ENCODE measurements at regions not wholly inside any gene's neighbourhood (a gene's known extent, or its start where the extent isn't known, plus 50 kb on each side); places are given as distances from the start of the nearest gene placed in this dataset.

DNA sequence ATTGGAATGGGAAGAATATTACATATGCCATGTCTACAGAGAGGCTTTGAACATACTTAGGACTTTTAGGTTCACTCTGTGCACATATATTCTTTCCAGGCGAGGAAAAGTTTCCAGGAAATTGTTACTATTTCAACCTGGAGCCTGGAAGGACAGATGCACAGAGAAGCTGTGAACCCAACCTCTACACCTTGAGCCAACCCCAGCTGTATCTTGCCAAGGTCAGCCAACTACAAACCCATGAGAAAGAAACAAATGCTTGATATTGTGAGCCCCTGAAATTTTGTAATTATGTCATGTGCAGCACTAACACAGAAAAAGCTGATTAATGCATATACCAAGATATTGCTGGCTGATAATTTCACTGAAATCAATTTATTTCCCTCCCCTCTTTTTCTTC is 404.9 kb downstream of the GLRX3 start:
- CTCF ChIA-PET = interaction anchor here (0.6 kb wide), 1 partner anchor 1196 kb away, joined by 3 read pairs; no protein-coding TSS in a partner anchor
- intact Hi-C loops (cut with micrococcal nuclease; ENCODE audit: unreplicated experiment) = no loop called here
- H3K36me3 ChIP-seq (ENCODE audit: control insufficient read depth, insufficient read depth, low read length) = no peaks in the 10 kb centered on the region
- H3K4me1 ChIP-seq (ENCODE audit: control insufficient read depth, insufficient read depth, low read length) = no peaks in the 10 kb centered on the region
- H3K27ac ChIP-seq (ENCODE audit: low read length) = no peak overlapping the region
- TF ChIP-seq TCF7L2 (IDR thresholded peaks at IDR 0.05; ENCODE audit: low read depth, low read length) (no peak), SIN3A (IDR thresholded peaks at IDR 0.05; ENCODE audit: borderline replicate concordance, insufficient read depth, low read depth, low read length) (no peak), POLR2AphosphoS5 (IDR thresholded peaks at IDR 0.05; ENCODE audit: low read depth, low read length) (no peak), CTCF (IDR thresholded peaks at IDR 0.05) (no peak)
- TF ChIP-seq, protein P1, sequence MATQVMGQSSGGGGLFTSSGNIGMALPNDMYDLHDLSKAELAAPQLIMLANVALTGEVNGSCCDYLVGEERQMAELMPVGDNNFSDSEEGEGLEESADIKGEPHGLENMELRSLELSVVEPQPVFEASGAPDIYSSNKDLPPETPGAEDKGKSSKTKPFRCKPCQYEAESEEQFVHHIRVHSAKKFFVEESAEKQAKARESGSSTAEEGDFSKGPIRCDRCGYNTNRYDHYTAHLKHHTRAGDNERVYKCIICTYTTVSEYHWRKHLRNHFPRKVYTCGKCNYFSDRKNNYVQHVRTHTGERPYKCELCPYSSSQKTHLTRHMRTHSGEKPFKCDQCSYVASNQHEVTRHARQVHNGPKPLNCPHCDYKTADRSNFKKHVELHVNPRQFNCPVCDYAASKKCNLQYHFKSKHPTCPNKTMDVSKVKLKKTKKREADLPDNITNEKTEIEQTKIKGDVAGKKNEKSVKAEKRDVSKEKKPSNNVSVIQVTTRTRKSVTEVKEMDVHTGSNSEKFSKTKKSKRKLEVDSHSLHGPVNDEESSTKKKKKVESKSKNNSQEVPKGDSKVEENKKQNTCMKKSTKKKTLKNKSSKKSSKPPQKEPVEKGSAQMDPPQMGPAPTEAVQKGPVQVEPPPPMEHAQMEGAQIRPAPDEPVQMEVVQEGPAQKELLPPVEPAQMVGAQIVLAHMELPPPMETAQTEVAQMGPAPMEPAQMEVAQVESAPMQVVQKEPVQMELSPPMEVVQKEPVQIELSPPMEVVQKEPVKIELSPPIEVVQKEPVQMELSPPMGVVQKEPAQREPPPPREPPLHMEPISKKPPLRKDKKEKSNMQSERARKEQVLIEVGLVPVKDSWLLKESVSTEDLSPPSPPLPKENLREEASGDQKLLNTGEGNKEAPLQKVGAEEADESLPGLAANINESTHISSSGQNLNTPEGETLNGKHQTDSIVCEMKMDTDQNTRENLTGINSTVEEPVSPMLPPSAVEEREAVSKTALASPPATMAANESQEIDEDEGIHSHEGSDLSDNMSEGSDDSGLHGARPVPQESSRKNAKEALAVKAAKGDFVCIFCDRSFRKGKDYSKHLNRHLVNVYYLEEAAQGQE (IDR thresholded peaks at IDR 0.05; ENCODE audit: insufficient read depth in 1 of 2, low read depth in 2 of 2, low read length in 1 of 2) = no peak
- no TSS peak for BruUV-seq (replicated peaks)
- in situ Hi-C loops (cut with HindIII; ENCODE audit: low pct_unique_long_range_greater_than_20kb, low sequenced_read_pairs) = no loop called here
- DNase-seq (ENCODE audit: low read depth, low spot score) = no peak
- no peak for ATAC-seq
- H3K27me3 ChIP-seq (ENCODE audit: control insufficient read depth, insufficient read depth, low read length) = peaks cover 4% of the 10 kb centered on the region; the same call in 1 of the 2 replicates
- no peaks in the 10 kb centered on the region for H3K9me3 ChIP-seq (ENCODE audit: control insufficient read depth, insufficient read depth, low read depth, low read length)
- POLR2A ChIA-PET = no interaction called here
- H3K4me3 ChIP-seq (ENCODE audit: low read depth in 2 of 2, low read length in 2 of 2) = no peak overlapping the region

DNA sequence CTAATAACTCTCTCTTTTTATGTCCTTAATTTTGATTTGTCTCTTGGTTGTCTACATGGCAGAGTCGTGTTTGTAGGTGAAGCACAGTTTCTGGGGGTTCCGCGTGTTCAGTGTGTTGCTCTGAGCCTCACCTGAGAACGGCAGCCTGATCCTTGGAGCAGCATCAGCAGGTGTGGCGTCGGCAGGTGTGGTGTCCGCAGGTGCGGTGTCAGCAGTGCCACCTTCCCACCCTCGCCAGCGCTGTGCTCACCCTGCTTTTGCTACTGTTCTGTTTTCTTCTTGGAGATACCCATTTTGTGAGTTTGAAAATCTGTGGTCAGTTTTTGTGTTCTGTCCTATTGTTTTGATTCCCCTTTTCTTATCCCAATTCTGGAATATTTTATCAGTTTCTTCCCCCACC is 406.6 kb downstream of the GLRX3 start:
- Histone ChIP-seq H3K36me3 (ENCODE audit: control insufficient read depth, insufficient read depth, low read length) (no peaks in the 10 kb centered on the region), H3K9me3 (ENCODE audit: control insufficient read depth, insufficient read depth, low read depth, low read length) (no peaks in the 10 kb centered on the region), H3K4me1 (ENCODE audit: control insufficient read depth, insufficient read depth, low read length) (no peaks in the 10 kb centered on the region), H3K27me3 (ENCODE audit: control insufficient read depth, insufficient read depth, low read length) (peaks cover 17% of the 10 kb centered on the region), H3K4me3 (ENCODE audit: low read depth in 2 of 2, low read length in 2 of 2) (no peak overlapping the region), H3K27ac (ENCODE audit: low read length) (no peak overlapping the region)
- TF ChIP-seq SIN3A (IDR thresholded peaks at IDR 0.05; ENCODE audit: borderline replicate concordance, insufficient read depth, low read depth, low read length) (no peak), CTCF (IDR thresholded peaks at IDR 0.05) (no peak), TCF7L2 (IDR thresholded peaks at IDR 0.05; ENCODE audit: low read depth, low read length) (no peak), POLR2AphosphoS5 (IDR thresholded peaks at IDR 0.05; ENCODE audit: low read depth, low read length) (no peak)
- TF ChIP-seq, protein P1 (IDR thresholded peaks at IDR 0.05; ENCODE audit: insufficient read depth in 1 of 2, low read depth in 2 of 2, low read length in 1 of 2) = no peak
- BruUV-seq (replicated peaks) = no TSS peak
- CTCF ChIA-PET = no interaction called here
- intact Hi-C loops (cut with micrococcal nuclease; ENCODE audit: unreplicated experiment) (no loop called here), in situ Hi-C loops (cut with HindIII; ENCODE audit: low pct_unique_long_range_greater_than_20kb, low sequenced_read_pairs) (no loop called here)
- POLR2A ChIA-PET = no interaction called here
- DNase-seq (ENCODE audit: low read depth, low spot score) (no peak), ATAC-seq (no peak)
